NT2/D1 (cell line): ENCODE measurements at regions not wholly inside any gene's neighbourhood (a gene's known extent, or its start where the extent isn't known, plus 50 kb on each side); places are given as distances from the start of the nearest gene placed in this dataset.

Experiments used
- SUZ12 ChIP-seq: IDR thresholded peaks from 2 replicates; pipeline ENCODE4 v1.6.1; 2011; ENCODE audit not compliant: insufficient read length, insufficient read depth; ENCODE audit errors: extremely low read depth
- YY1 ChIP-seq: IDR thresholded peaks from 2 replicates; pipeline ENCODE4 v1.6.1; 2011; ENCODE audit not compliant: insufficient read length, insufficient read depth
- ZNF274 ChIP-seq: IDR thresholded peaks from 2 replicates; pipeline ENCODE4 v1.6.1; 2011; ENCODE audit warnings: mild to moderate bottlenecking, low read depth, low read length

GRCh38 chr1:217989510-217989909, 295.6 kb upstream of the RRP15 start:
- TF ChIP-seq YY1, result no peak
- no peak for TF ChIP-seq SUZ12
- TF ChIP-seq ZNF274, result no peak
